Erythroblast (primary cell): ENCODE measurements at regions not wholly inside any gene's neighbourhood (a gene's known extent, or its start where the extent isn't known, plus 50 kb on each side); places are given as distances from the start of the nearest gene placed in this dataset.

ENCODE experiments used
- GATA1 ChIP-seq: IDR thresholded peaks from 2 replicates; pipeline ENCODE4 v1.6.1; 2011; ENCODE audit warnings: low read depth, mild to moderate bottlenecking, control low read depth, low read length, moderate library complexity
- POLR2A ChIP-seq: IDR thresholded peaks from 2 replicates; pipeline ENCODE4 v1.6.1; 2011; ENCODE audit warnings: mild to moderate bottlenecking, low read length

DNA sequence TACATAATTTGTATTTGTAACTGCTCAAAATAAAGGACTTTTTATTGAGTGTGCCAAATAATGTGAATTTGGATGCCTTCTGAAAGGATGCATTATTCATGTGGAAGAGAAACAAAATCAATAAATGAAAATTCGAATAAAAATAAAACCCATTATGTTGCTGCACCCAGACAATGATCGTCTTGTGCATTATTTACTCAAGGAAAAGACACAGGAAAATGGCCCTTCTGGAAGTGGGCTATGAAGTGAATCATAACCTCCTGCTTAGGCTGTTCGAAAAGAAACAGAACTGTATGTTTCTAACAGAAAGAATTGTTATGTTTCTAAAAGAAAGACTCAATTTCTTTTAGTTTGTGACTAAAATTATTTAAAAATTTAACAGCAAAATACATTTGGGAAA, 168.9 kb upstream of the NFIB start:
- TF ChIP-seq GATA1 (no peak), POLR2A (no peak)
